ENCODE measurements at regions not wholly inside any gene's neighbourhood (a gene's known extent, or its start where the extent isn't known, plus 50 kb on each side); places are given as distances from the start of the nearest gene placed in this dataset.

DNA sequence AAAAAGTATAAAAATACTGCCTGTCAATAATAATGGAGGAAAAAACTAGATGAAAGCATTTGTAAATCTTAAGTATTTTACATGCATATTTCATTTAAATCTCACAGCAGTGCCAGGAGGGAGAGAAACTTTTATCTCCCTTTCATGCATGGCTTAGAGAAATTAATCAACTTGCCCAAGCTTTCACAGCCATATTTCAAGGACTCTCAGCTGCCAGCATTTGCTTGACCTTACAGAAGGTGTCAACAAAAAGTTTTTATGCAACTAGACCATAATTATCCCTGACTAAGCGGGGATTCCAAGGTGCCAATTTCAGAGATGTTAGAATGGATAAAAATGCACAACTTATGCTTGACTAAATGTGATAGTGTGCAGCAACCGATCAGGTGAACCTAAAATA is 125.4 kb downstream of the ZFAND4 start:
- intact Hi-C loops (cut with micrococcal nuclease) = no loop called here
- no TSS peak for BruUV-seq (replicated peaks)
- H3K4me1 ChIP-seq (replicated peaks in 1 of 2; ENCODE audit: control insufficient read depth in 2 of 2, insufficient read depth in 2 of 2, low read length in 2 of 2) = peaks cover 5 to 12% of the 10 kb centered on the region in 2 experiments
- no peaks in the 10 kb centered on the region; the same call in 2 of the 3 replicates for H3K36me3 ChIP-seq (ENCODE audit: control insufficient read depth, insufficient read depth, low read length)
- in situ Hi-C loops (cut with MboI) = no loop called here
- H3K79me2 ChIP-seq (ENCODE audit: control insufficient read depth, insufficient read depth, low read length) = peaks cover 8% of the 10 kb centered on the region
- FAIRE-seq (no peak), ATAC-seq (no peak), DNase-seq (ENCODE audit: extremely low read depth in 1 of 4, low spot score in 3 of 4) (no peak)
- no peaks in the 10 kb centered on the region for H3K27me3 ChIP-seq (ENCODE audit: control insufficient read depth in 2 of 2, insufficient read depth in 2 of 2, low read length in 2 of 2)
- H2AFZ ChIP-seq (ENCODE audit: low read depth, low read length) = no peak overlapping the region
- H3K9me1 ChIP-seq (ENCODE audit: control insufficient read depth, insufficient read depth, low read length) = no peaks in the 10 kb centered on the region
- CTCF ChIA-PET (ENCODE audit: low intra/inter-chr PET ratio) = no interaction called here
- no peaks in the 10 kb centered on the region for H4K20me1 ChIP-seq (replicated peaks; ENCODE audit: control insufficient read depth, insufficient read depth, low read length)
- WGBS (ENCODE audit: insufficient coverage, low coverage, missing lambda C conversion rate) = 52% methylated on average over 2 of the region's 2 CpGs
- no peak overlapping the region for H3K9ac ChIP-seq (ENCODE audit: insufficient read depth in 1 of 2, low read depth in 2 of 2, low read length in 2 of 2)
- no peak overlapping the region for H3K4me3 ChIP-seq
- H3K9me3 ChIP-seq (replicated peaks; ENCODE audit: control insufficient read depth, insufficient read depth, low read depth, low read length) = no peaks in the 10 kb centered on the region
- H3K27ac ChIP-seq (ENCODE audit: extremely low read depth, low read depth, low read length) = no peak overlapping the region
- no peak overlapping the region for H3K4me2 ChIP-seq (ENCODE audit: insufficient read depth, low read length)
- POLR2A ChIA-PET = no interaction called here
- TF ChIP-seq, protein P1, sequence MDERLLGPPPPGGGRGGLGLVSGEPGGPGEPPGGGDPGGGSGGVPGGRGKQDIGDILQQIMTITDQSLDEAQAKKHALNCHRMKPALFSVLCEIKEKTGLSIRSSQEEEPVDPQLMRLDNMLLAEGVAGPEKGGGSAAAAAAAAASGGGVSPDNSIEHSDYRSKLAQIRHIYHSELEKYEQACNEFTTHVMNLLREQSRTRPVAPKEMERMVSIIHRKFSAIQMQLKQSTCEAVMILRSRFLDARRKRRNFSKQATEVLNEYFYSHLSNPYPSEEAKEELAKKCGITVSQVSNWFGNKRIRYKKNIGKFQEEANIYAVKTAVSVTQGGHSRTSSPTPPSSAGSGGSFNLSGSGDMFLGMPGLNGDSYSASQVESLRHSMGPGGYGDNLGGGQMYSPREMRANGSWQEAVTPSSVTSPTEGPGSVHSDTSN (CRISPR knock-in tag; IDR thresholded peaks at IDR 0.05; ENCODE audit: low read depth) = no peak
- TF ChIP-seq, protein P1 (tag; conservative IDR thresholded peaks at IDR 0.05; ENCODE audit: low read depth) = peak; percentile 91
- no peak for TF ChIP-seq ZNF134 (CRISPR knock-in tag; conservative IDR thresholded peaks at IDR 0.05)
- TF ChIP-seq, protein P2, sequence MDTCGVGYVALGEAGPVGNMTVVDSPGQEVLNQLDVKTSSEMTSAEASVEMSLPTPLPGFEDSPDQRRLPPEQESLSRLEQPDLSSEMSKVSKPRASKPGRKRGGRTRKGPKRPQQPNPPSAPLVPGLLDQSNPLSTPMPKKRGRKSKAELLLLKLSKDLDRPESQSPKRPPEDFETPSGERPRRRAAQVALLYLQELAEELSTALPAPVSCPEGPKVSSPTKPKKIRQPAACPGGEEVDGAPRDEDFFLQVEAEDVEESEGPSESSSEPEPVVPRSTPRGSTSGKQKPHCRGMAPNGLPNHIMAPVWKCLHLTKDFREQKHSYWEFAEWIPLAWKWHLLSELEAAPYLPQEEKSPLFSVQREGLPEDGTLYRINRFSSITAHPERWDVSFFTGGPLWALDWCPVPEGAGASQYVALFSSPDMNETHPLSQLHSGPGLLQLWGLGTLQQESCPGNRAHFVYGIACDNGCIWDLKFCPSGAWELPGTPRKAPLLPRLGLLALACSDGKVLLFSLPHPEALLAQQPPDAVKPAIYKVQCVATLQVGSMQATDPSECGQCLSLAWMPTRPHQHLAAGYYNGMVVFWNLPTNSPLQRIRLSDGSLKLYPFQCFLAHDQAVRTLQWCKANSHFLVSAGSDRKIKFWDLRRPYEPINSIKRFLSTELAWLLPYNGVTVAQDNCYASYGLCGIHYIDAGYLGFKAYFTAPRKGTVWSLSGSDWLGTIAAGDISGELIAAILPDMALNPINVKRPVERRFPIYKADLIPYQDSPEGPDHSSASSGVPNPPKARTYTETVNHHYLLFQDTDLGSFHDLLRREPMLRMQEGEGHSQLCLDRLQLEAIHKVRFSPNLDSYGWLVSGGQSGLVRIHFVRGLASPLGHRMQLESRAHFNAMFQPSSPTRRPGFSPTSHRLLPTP (IDR thresholded peaks at IDR 0.05; ENCODE audit: borderline replicate concordance, extremely low read depth, insufficient read length) = no peak
- TF ChIP-seq, protein P3, sequence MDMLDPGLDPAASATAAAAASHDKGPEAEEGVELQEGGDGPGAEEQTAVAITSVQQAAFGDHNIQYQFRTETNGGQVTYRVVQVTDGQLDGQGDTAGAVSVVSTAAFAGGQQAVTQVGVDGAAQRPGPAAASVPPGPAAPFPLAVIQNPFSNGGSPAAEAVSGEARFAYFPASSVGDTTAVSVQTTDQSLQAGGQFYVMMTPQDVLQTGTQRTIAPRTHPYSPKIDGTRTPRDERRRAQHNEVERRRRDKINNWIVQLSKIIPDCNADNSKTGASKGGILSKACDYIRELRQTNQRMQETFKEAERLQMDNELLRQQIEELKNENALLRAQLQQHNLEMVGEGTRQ (CRISPR knock-in tag; IDR thresholded peaks at IDR 0.05) = no peak
- TF ChIP-seq, protein P4, sequence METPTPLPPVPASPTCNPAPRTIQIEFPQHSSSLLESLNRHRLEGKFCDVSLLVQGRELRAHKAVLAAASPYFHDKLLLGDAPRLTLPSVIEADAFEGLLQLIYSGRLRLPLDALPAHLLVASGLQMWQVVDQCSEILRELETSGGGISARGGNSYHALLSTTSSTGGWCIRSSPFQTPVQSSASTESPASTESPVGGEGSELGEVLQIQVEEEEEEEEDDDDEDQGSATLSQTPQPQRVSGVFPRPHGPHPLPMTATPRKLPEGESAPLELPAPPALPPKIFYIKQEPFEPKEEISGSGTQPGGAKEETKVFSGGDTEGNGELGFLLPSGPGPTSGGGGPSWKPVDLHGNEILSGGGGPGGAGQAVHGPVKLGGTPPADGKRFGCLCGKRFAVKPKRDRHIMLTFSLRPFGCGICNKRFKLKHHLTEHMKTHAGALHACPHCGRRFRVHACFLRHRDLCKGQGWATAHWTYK (CRISPR knock-in tag; IDR thresholded peaks at IDR 0.05) = no peak
- TF ChIP-seq ZNF695 (CRISPR knock-in tag; IDR thresholded peaks at IDR 0.05) = no peak
- TF ChIP-seq CBFA2T3 (IDR thresholded peaks at IDR 0.05) = peak; percentile 18; the same call in 1 of the 2 replicates
- no peak for TF ChIP-seq FUS (optimal IDR thresholded peaks at IDR 0.05; ENCODE audit: low read depth, low read length)
- TF ChIP-seq KDM4B (IDR thresholded peaks at IDR 0.05; ENCODE audit: borderline replicate concordance in 2 of 2, low read depth in 1 of 2) = no peak
- TF ChIP-seq, protein P5, sequence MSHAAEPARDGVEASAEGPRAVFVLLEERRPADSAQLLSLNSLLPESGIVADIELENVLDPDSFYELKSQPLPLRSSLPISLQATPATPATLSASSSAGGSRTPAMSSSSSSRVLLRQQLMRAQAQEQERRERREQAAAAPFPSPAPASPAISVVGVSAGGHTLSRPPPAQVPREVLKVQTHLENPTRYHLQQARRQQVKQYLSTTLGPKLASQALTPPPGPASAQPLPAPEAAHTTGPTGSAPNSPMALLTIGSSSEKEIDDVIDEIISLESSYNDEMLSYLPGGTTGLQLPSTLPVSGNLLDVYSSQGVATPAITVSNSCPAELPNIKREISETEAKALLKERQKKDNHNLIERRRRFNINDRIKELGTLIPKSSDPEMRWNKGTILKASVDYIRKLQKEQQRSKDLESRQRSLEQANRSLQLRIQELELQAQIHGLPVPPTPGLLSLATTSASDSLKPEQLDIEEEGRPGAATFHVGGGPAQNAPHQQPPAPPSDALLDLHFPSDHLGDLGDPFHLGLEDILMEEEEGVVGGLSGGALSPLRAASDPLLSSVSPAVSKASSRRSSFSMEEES (CRISPR knock-in tag; IDR thresholded peaks at IDR 0.05) = no peak
- peak; percentile 66 for TF ChIP-seq MEIS2 (IDR thresholded peaks at IDR 0.05; ENCODE audit: partially characterized antibody)
- no peak for TF ChIP-seq TEAD1 (CRISPR knock-in tag; IDR thresholded peaks at IDR 0.05)
- no peak for TF ChIP-seq STAG1 (CRISPR knock-in tag; IDR thresholded peaks at IDR 0.05; ENCODE audit: borderline replicate concordance)

Measured in K562 (cell line).